ENCODE measurements at regions not wholly inside any gene's neighbourhood (a gene's known extent, or its start where the extent isn't known, plus 50 kb on each side); places are given as distances from the start of the nearest gene placed in this dataset.

DNA sequence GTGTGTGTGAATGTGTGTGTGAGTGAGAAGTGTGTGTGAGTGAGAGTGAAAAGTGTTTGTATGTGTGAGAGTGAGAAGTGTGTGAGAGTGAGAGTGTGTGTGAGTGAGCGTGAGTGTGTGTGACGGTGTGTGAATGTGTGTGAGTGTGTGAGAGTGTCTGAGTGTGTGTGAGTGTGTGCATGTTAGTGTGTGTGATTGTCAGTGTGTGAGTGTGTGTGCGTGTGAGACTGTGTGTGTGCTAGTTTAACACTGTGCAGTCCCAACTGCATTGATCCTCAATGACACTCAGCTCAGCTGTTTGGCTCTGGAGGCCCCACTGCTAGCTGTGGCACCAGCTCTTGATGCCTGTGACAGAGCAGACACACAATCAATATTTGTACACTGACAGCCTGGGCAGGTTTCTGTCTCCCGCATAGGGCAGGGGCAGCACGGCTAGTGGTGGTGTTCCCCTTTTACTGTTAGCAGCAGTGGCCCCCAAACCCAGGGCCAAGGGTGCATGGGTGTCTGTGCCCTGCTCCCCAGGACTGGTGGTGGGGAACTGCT, 135.0 kb downstream of the INHBB start:
- DNase-seq = no peak

DNA sequence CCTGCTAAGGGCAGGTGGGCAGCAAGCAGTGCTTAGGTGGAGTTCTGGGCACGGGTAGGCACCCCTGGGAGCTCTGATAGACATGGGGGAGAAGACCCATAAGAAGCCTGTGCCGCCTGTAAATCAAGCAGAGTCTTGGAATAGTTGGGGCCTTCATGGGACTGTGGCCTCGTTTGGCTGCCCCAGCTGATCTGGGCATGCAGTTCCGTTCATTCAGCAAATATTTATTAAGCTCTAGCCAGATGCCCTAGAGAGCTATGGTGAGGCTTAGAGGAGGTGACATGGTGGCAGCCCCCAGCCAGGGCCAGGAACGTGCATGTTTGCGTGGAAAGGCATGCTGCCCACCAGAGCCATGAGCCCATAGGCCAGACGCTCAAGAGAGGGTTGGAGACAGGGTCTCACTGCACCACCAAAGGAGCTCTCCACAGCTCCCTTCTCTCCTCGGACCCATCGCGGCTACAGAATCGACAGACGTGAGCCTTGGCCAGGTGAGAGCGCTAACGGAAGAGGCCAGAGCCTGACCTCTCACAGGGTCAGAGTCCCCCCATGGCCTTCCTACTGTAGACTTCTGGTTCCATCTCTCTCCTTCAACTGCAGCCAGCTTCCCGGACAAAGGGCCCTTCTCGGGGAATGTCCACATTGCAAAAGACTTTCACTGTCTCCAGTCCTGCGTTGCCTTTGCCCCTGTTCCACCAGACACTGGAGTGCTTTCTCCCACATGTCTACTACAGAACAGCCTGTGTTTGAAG, 135.7 kb downstream of the INHBB start:
- DNase-seq = no peak

DNA sequence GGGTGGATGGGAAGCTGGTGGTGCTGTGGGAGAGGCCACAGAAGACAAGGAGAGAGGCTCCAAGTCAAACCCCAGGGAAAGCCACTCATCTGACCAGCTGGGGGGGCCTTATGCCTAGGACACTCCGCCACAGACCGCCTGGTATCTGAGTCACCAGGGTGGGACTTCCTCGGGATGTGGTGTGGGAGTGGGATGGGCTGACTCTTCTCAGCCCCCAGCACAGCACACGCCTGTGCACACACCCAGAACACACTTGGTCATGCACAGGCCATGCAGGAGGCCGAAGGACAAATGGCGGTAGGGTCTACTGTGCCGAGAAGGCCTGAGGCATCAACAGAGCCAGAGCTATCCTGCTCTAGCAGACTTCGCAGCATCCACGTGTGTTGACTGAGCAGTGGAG, 136.4 kb downstream of the INHBB start:
- no peak for DNase-seq

DNA sequence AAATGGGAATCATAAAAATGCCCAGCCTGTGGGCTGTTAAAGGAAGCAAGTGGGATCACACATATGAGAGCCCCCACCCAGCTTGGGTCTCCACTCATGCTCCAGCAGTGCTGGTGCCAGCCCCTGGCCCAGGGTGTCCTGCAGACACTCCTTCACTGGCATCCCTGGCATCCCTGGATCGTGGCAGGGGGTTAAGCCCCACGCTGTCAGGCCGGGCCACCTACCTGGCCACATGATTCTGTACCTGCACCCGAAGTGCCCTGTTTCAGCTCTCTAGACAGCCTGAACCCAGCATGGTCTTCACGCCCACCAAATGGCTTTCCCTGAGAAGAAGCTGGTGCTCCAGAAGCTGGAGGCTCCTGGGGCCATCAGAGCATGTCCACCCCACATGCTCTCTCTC, 137.4 kb downstream of the INHBB start:
- DNase-seq = no peak

DNA sequence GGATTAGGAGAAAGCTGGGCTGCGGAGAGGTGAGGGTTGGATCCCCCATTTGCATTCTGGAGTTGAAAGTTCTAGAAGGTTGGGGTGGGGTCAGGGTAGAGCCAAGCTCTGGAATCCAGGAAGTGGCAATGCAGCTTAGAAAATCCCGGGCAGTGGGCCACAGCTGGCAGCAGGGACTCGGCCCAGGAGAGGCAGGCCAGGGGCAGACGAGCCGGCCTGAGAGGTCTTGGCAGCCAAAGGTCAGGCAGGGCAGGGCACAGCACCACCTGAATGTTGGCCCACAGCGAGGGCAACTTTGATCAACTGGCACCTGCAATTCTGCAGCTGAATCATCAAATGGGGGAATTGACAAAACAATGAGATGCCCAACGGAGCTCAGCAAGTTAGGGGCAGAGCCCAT, 139.2 kb downstream of the INHBB start:
- DNase-seq = no peak

DNA sequence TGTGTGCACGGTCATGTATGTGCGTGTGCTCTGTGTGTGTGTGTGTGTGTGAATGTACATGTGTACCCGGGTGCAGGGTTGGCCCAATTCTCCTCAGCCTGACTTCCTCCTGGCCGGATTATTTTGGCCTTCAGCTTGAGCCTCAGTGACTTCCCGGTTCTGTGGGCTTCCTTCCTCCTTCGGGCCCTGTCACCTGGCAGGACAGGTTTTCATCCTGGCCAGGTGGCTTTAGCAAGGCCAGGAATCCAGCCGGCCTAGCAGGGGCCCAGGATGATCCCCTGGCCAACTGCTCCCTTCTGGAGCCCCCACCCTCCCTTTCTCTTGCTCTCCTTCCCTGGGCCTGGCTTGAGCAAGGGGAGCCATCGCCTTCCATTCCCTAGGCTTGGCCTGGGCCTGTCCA, 140.5 kb downstream of the INHBB start:
- no peak for DNase-seq

DNA sequence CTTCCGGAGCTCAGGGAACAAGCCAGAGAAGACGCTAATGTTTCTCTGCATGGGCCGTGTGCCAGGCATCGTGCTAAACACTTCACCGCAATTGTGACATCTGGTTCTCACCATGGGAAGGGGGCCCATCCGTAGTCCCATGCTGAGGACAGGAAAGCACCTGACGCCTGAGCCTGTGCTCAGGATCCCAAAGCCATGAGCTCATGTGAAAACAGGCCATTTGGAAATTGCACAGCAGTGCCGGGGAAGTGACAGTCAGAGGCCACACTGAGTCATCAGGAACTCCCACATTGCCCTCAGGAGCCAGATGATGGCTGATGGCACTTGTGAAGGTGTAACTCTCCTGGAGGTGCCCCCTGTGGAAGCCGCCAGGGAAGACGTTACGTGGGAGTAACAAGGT, 141.0 kb downstream of the INHBB start:
- DNase-seq = no peak

DNA sequence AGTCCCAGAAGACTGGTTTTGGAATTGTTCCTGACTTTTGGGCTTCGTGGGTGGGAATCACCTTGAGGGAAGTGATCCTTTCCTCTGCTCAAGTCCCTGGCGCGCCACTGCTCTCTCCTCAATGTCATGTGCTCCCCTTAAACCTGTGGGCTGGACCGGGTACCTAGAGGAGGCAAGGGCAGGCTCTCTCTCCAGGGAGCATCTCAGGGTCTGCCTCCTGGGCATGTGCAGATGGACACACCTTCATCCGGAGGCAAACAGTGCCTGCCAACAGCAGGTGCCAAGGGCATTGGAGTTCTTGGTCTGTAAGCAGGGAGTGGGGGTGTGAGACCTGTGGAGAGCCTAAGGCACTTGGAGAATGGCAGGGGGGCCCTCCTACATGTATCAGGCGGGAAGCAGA, 142.6 kb downstream of the INHBB start:
- no peak for DNase-seq

DNA sequence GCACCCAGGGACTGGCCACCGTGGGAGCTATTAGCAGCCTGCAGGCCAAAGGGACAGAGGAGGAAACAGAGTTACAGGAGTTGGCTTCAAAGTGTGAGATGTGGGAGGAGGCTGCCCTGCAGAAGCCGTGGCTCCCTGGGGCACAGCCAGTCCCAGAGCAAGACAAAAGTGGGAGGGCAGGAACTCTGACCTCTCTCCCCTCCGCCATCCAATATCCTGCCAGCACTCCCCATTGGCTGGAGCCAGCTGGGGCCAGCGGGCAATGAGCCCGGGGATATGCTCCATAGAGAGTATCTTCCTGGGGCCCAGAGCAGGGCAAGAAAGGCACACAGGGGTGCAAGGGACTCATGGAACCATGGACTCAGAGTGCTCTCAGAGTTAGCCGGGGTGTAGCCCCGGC, 143.1 kb downstream of the INHBB start:
- no peak for DNase-seq

DNA sequence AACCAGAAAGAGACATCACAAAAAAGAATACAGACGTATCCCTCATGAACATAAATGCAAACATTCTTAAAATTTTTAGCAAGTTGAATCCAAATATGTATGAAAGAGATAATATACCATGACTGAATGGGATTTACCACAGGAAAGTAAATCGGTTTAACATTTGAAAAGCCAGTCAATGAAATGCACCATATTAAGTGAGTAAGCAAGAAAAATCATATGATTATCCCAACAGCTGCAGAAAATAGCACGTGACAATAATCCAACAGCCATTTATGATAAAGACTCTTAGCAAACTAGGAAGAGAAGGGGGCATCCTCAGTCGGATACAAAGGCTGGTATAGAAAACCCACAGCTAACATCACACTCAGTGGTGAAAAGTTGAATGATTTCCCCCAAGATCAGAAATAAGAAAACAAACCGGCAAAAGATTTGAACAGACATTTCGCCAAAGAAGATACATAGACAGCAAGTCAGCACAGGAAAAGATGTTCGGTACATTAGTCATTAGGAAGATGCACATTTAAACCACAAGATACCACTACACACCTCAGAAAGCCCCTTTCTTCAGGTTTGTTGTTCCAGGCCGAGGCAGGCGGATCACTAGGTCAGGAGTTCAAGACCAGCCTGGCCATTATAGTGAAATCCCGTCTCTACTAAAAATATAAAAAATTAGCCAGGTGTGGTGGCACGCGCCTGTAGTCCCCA, 144.3 kb downstream of the INHBB start:
- DNase-seq = no peak

DNA sequence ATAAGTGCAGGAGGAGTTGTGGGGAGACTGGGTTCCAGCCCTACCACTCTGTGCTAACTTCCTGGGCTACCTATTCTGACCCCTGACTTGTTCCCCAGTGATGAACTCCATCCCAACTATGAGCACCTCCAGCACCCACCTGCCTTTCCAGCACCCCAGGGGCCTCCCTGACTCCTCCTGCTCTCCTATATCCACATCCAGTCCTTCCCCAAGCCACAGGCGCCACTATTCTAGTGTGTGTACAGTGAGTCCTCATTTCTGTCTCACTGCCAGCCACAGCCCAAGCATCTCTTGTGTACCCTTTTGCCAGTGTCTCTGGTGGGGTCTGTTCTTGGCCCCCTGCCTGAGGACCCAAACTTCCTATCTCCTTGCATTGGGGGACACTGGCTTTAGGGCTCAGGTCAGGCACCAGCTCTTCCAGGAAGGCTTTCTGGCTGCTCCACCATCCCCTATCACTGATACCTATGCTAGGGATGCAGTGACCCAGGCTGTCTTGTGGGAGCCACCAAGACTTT, 145.2 kb downstream of the INHBB start:
- no peak for DNase-seq

DNA sequence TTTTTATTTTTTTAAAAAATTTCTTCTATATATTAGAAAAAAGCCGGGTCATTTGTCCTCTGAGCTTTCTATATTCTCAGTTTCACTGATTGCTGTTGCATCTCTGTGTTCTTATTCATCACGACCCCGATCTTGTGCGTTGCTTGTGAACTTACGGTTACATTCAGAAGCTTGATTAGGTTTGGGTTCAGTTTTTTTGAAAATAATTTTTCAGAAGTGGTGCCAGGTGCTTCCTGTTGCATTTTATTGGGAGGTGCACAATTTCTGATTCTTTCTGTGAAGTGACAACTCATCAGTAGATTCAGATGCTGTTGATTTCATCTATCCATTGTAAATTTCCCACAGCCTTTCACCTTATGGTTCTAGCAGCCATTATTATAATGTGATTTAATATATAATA, 147.3 kb downstream of the INHBB start:
- no peak for DNase-seq

DNA sequence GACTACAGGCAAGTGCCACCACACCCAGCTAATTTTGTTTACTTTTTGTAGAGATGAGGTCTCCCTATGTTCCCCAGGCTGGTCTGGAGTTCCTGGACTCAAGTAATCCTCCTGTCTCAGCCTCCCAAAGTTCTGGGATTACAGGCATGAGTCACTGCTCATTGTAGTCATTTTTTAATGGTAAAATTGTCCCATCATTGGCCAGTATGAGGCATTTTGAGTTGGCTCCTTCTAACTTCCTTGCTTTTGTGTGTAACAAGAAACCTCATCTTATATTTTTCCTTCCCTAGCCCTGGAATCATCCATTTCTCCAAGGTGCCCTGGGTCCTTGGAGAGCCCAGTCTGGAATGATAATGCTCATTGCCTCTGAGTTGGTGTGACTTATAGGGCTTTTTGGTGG, 148.5 kb downstream of the INHBB start:
- DNase-seq = no peak

DNA sequence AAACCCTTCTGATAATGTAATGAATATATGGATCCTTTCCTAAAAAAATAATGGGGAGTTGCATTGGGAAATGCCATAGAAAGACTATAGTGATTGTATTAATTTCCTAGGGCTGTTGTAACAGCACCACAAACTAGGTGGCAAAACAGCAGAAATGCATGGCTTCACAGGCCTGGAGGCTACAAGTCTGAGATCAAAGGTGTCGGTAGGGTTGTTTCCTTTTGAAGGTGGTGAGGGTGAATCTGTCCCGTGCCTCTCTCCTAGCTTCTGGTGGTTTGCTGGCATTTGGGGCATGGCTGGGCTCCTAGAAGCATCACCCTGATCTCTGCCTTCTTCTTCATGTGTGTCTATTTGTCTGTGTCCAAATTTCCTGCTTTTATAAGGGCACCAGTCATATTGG, 149.7 kb downstream of the INHBB start:
- DNase-seq = no peak

DNA sequence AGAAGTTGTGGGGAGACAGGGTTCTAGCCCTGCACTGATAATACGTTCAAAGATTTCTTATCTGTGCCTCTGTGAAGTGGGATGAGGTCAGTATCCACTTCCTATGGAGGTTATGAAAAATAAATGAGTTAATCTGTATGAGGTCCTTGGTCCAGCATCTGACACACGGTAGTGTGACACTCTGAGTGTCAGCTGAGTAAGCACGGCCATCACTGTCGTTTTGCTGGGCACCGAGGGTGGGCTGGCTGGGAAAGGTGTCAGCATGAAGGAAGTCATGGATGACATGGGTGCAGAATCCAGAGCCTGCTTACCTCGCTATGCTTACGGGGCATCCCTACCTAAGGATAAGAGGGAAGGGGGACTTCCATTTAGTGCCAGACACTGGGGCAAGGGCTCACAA, 150.3 kb downstream of the INHBB start:
- DNase-seq = no peak

DNA sequence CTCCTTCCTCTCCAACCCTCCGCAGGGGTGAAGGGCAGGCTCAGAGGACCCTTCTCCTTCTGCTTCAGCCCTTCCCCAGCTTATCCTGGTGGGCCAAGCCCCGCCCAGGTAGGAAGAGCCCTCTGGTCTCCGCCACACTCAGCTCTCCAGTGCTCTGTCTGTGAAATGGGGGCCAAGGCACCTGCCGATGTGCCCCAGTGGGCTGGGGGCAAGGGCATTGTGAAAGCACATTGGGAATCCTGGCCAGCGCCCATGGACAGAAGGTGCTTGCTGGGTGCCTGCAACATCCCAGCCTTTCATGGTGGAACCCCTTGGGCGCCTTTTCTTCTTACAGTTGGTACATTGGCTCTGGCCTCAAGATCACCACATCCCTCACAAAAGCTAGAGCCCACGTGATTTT, 150.8 kb downstream of the INHBB start:
- no peak for DNase-seq

DNA sequence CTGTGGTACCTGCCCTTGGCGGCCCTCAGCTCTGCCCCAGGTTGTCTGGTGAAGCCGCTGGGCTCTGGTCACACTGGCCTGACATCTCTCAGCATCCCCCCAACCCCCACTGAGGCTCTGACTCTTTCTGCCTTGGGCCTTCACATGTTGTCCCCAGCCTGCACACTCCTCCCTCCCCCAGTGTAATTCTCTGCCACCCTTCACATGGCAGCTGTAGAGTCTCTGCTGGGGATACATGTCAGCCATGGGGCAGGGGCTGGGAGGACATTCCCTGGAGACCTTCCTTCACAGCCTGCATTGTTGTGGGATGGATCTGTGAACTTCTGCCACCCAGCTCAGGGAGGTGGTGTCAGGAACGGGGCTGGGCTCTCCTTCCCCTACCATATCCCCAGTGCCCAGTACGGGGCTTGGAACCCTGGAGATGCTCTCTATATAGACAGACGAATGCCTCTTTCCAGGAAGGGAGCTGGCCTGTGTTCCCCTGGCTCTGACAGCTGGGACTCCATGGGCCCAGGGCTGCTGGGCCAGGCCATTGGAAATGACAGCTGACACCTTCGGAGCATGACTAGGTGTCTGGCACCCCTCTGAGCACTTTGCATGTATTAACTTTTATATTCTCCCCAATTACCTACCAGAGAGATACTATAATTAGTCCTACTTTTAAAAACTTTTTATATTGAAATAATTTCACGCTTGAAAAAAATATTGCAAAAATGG, 151.5 kb downstream of the INHBB start:
- no peak for DNase-seq

DNA sequence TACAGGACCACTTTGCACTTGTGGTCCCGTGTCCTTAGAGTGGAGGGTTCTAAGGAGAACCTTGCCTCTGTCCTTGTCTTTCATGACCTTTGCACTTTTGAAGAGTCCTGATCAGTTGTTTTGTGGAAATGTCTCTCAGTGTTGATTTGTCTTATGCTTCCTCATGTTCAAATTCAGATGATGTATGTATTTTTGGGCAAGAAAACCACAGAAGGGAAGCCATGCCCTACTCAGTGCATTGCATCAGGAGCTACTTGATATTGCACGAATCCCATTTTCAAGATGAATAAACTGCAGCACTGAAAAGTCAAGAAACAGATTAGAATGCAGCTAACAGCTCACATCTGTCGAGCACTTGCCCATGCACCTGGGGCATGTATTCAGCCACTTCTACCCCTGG, 152.2 kb downstream of the INHBB start:
- DNase-seq = no peak

DNA sequence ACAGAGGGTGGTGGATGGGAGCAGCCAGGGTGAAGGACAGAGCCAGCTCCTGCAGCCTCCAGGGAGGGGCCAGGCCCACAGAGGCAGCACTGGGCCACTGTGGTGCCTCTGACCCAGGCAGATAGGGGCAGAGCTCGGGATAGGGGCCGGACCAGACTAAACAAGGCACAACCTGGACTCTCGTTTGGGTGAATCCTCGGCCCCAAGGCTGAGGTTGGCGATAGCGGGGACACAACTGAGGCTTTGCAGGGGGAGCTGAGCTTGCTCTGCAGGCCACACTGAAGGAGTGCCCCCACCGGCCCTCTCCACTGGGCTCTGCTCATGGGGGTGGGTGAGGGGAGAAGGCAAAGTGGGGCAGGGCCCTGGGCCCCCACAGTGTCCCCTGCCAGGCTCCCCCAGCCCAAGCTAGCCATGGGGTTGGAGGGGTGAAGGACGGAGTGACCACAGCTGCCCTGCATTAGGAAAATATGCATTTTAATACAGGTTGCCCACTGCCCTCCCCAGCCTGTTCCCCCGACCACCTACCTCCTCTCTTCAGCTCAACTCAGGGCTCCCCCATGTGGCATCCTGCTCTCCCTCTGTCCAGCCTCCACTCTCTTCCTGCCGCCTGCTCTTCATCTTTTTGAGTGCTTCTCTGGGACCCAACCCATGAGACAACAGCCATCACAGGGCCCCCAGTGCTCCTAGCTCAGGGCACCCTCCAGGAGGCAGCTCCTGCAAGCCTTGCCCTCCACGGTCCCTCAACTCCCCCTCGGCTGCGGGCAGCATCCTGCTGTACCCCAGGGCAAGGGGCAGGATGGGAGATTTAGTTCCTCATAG, 152.8 kb downstream of the INHBB start:
- DNase-seq = no peak

DNA sequence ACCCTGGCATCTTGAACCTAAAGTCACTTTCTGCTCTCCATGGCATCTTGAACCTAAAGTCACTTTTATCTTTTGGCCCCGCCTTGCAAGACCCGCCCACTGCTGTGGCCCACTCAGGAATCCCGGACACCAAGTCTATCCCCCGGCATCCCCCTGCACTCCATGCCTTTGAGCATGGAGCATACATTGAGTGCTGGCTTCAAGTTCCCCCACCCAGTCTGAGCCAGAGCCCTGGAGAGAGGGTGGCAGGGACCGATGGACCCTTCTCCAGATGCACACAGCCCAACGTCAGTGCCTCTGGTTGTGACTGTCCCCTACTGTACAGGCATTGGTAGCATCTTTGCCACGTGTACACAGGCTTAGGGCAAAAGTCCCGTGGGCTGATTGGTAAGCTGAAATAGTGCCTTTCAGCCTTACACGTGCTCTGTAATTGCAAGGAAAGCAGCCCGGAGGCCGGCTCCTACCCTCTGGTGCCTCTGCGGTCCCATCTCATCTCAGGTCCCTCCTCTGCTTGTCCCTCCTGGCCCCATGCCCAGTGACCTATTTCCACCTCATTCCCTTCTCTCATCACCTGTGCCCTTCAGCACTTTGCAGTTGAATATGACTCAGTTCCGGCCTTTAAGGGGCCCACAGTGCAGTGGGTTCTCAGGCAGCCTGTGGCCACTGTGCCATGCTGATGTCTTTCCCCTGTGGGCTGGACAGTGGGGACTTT, 154.0 kb downstream of the INHBB start:
- DNase-seq = no peak

DNA sequence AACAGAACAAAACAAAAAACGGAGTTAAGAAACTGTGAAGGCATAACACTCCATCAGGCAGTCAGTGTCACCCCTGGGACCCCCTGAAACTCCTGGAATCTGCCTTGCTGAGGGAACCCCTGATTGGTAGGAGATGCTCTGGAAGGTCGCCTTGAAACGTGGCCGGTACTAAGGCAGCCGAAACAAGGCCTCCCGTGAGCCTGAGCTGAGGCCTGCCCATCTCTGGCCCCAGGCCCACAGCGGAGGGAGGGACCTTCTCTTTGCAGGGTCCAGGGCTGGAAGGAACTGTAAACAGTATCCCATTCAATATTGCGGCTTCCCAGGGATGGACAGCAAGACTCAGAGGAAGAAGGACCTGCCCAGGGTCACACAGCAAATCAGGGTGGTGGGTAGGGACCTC, 155.7 kb downstream of the INHBB start:
- DNase-seq = no peak

DNA sequence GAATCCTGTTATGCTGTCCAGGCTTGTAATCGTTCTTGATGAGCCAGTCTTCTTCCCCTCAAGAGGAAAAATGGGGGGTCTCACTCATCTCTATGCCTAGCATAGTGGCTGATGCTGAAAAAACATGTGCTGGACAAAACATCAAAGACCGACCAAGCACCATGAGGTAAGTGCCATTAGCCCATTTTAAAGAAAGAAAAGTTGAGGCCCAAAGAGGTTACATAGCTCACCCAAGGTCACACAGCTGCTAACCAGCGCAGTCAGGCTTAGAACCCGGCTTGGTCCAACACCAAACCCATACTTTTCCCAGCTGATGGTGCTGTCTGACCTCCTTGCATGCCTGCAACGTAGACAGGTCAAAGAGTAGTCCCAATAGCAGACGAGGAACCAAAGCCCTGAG, 156.4 kb downstream of the INHBB start:
- DNase-seq = no peak
